Endothelial cell of umbilical vein (primary cell): ENCODE measurements at regions not wholly inside any gene's neighbourhood (a gene's known extent, or its start where the extent isn't known, plus 50 kb on each side); places are given as distances from the start of the nearest gene placed in this dataset.

Experiments
- CTCF ChIP-seq, 2 donors: IDR thresholded peaks; 1 replicate in 1 of 2; 2 replicates in 1 of 2; pipeline ENCODE4 v1.5.1; 2011; ENCODE audit warnings: low read length in 2 of 2, mild to moderate bottlenecking in 2 of 2, moderate library complexity in 2 of 2, control low read depth in 1 of 2, inconsistent platforms in 1 of 2, low read depth in 1 of 2; ENCODE audit not compliant: insufficient read depth in 1 of 2; ENCODE audit errors: extremely low read depth in 1 of 2
- EZH2 ChIP-seq: IDR thresholded peaks from 2 replicates; pipeline ENCODE4 v1.6.1; 2012; ENCODE audit warnings: borderline replicate concordance, low read depth, mild to moderate bottlenecking, moderate library complexity, low read length, inconsistent platforms; ENCODE audit not compliant: severe bottlenecking
- FOS ChIP-seq: IDR thresholded peaks from 2 replicates; pipeline ENCODE4 v1.6.1; 2011; ENCODE audit warnings: mild to moderate bottlenecking, low read length, moderate library complexity, borderline replicate concordance; ENCODE audit not compliant: insufficient read depth
- GATA2 ChIP-seq: IDR thresholded peaks from 2 replicates; pipeline ENCODE4 v1.7.0; 2011; ENCODE audit warnings: low read depth, mild to moderate bottlenecking, moderate library complexity, mixed read lengths, low read length; ENCODE audit not compliant: insufficient read length, insufficient read depth
- JUN ChIP-seq: IDR thresholded peaks from 2 replicates; pipeline ENCODE4 v1.6.1; 2011; ENCODE audit warnings: borderline replicate concordance, low read depth; ENCODE audit not compliant: insufficient read length, insufficient read depth
- MAX ChIP-seq: IDR thresholded peaks from 2 replicates; pipeline ENCODE4 v1.6.1; 2011; ENCODE audit not compliant: insufficient read depth, insufficient read length
- MYC ChIP-seq: IDR thresholded peaks from one replicate; pipeline ENCODE4 v1.6.1; 2011; ENCODE audit warnings: mild to moderate bottlenecking, low read depth, low read length
- POLR2A ChIP-seq: IDR thresholded peaks from 2 replicates; pipeline ENCODE4 v1.6.1; 2012; ENCODE audit warnings: low read depth, mild to moderate bottlenecking, control low read depth, low read length
- POLR2AphosphoS5 ChIP-seq: IDR thresholded peaks from 2 replicates; pipeline ENCODE4 v1.6.1; 2012; ENCODE audit warnings: low read depth, mild to moderate bottlenecking, control low read depth, low read length, moderate library complexity; ENCODE audit not compliant: insufficient read depth

GRCh38 chr1:217228689-217229088 is 402.2 kb downstream of the GPATCH2 start:
- TF ChIP-seq POLR2AphosphoS5, result no peak
- TF ChIP-seq CTCF (IDR thresholded peaks at IDR 0.05; ENCODE audit: extremely low read depth in 1 of 2, insufficient read depth in 1 of 2, low read depth in 1 of 2, low read length in 2 of 2), result no peak
- no peak for TF ChIP-seq MYC
- no peak for TF ChIP-seq POLR2A
- TF ChIP-seq EZH2, result no peak
- no peak for TF ChIP-seq GATA2
- TF ChIP-seq FOS, result no peak
- no peak for TF ChIP-seq MAX
- no peak for TF ChIP-seq JUN
